ENCODE measurements at regions not wholly inside any gene's neighbourhood (a gene's known extent, or its start where the extent isn't known, plus 50 kb on each side); places are given as distances from the start of the nearest gene placed in this dataset.

DNA sequence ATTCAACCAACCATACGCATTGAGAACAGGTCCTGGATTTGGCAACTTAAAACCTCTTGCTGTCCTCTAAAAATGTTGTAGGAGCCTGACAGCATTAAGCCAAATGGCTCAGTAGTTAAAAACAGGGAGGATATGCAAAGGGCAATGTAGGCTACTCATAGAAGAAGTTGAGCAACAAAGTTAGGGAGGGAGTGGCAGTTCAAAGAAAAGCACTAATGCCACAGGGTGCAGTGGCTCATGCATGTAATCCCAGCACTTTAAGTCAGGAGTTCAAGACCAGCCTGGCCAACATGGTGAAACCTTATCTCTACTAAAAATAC, 92.9 kb upstream of the ERG start:
- Histone ChIP-seq H3K4me3 (replicated peaks in 1 of 3; ENCODE audit: insufficient read depth in 1 of 3, low read depth in 2 of 3, low read length in 3 of 3) (no peak overlapping the region), H3K4me1 (ENCODE audit: insufficient read depth, low read length) (peaks cover 14% of the 10 kb centered on the region), H3K9ac (ENCODE audit: insufficient read depth, low read depth, low read length) (no peak overlapping the region), H3K4me2 (ENCODE audit: low read depth, low read length) (no peak overlapping the region), H3K79me2 (ENCODE audit: insufficient read depth, low read length) (no peaks in the 10 kb centered on the region), H3K27me3 (ENCODE audit: control insufficient read depth in 1 of 2, insufficient read depth in 2 of 2, low read length in 2 of 2) (peaks cover 0 to 17% of the 10 kb centered on the region in 2 experiments; a peak in 4 of 5 replicates), H3K36me3 (replicated peaks in 1 of 2; ENCODE audit: control insufficient read depth in 1 of 2, insufficient read depth in 2 of 2, low read length in 2 of 2) (no peaks in the 10 kb centered on the region), H3K27ac (ENCODE audit: extremely low read length, insufficient read depth, low read length) (no peak overlapping the region), H4K20me1 (ENCODE audit: insufficient read depth, low read length) (no peaks in the 10 kb centered on the region), H3K9me3 (ENCODE audit: low read length) (no peaks in the 10 kb centered on the region), H2AFZ (ENCODE audit: low read length) (no peak overlapping the region)
- WGBS (ENCODE audit: low lambda C conversion rate), result 86% methylated on average over 1 of the region's 1 CpG
- no TSS peak for BruUV-seq (replicated peaks)
- FAIRE-seq (no peak), ATAC-seq (no peak), DNase-seq (ENCODE audit: low spot score) (no peak)
- intact Hi-C loops (cut with micrococcal nuclease; ENCODE audit: unreplicated experiment) (no loop called here), in situ Hi-C loops (cut with HindIII; ENCODE audit: extremely low pct_ligation_motif_present, low pct_unique_long_range_greater_than_20kb) (no loop called here)
- TF ChIP-seq, protein P1, sequence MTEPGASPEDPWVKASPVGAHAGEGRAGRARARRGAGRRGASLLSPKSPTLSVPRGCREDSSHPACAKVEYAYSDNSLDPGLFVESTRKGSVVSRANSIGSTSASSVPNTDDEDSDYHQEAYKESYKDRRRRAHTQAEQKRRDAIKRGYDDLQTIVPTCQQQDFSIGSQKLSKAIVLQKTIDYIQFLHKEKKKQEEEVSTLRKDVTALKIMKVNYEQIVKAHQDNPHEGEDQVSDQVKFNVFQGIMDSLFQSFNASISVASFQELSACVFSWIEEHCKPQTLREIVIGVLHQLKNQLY (CRISPR knock-in tag; IDR thresholded peaks at IDR 0.05), result no peak
- ChIA-PET CTCF (ENCODE audit: low intra/inter-chr PET ratio, low total read pairs) (no interaction called here), POLR2A (no interaction called here)

DNA sequence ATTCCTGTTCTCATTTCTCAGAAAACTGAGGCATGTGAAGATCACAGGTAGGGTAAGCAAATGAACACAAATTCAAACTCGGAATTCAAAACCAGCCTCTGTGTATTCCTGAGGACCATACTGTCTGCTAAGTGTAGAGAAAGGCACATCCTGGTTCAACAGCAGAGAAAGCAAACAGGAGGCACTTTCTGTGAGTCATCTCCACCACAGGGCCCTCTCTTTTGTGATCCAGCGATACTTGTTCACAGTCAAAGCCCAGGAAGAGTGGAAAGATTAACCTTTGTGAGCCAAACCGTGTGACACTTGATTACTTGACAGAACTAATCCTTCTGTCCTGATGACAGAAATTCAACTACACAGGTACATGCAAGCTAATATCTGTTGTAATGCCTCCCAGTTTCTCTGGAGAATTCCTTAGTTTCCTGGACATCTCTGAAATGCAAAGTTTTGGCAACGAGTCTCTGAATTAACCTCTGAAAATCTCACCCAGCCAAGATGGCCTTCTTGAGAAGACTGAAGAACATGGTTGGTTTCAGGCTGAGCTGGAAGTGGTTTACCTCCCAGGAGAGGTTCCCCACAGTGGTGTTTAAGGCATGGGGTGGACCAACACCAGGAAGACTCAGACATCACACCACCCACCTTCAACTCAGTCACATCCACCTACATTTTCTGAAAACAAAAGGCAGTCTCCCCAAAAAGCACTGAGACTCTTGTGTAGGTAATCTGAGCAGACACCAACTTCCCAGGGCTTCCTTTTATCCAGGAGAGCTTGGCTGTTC, 98.2 kb upstream of the ERG start:
- DNase-seq (ENCODE audit: low spot score) (peak; percentile 12), FAIRE-seq (no peak), ATAC-seq (peak; percentile 77; the same call in 2 of the 3 replicates)
- WGBS (ENCODE audit: low lambda C conversion rate), result 0% methylated on average over 4 of the region's 4 CpGs
- no peak overlapping the region for H3K4me3 ChIP-seq (replicated peaks in 1 of 3; ENCODE audit: insufficient read depth in 1 of 3, low read depth in 2 of 3, low read length in 3 of 3)
- CTCF ChIA-PET (ENCODE audit: low intra/inter-chr PET ratio, low total read pairs), result no interaction called here
- H3K79me2 ChIP-seq (ENCODE audit: insufficient read depth, low read length), result no peaks in the 10 kb centered on the region
- no peak for TF ChIP-seq ZFP36L1 (CRISPR knock-in tag; IDR thresholded peaks at IDR 0.05)
- TF ChIP-seq FOSL2 (CRISPR knock-in tag; IDR thresholded peaks at IDR 0.05), result peak; percentile 64
- TF ChIP-seq GABPA (IDR thresholded peaks at IDR 0.05; ENCODE audit: low read depth, low read length), result no peak
- no peak for TF ChIP-seq GABPA (CRISPR knock-in tag; IDR thresholded peaks at IDR 0.05; ENCODE audit: low read depth)
- TF ChIP-seq ZNF33A (CRISPR knock-in tag; IDR thresholded peaks at IDR 0.05; ENCODE audit: borderline replicate concordance), result no peak
- TF ChIP-seq, protein P2, sequence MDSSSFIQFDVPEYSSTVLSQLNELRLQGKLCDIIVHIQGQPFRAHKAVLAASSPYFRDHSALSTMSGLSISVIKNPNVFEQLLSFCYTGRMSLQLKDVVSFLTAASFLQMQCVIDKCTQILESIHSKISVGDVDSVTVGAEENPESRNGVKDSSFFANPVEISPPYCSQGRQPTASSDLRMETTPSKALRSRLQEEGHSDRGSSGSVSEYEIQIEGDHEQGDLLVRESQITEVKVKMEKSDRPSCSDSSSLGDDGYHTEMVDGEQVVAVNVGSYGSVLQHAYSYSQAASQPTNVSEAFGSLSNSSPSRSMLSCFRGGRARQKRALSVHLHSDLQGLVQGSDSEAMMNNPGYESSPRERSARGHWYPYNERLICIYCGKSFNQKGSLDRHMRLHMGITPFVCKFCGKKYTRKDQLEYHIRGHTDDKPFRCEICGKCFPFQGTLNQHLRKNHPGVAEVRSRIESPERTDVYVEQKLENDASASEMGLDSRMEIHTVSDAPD (CRISPR knock-in tag; IDR thresholded peaks at IDR 0.05), result no peak
- BruUV-seq (replicated peaks), result no TSS peak
- no peaks in the 10 kb centered on the region for H3K9me3 ChIP-seq (ENCODE audit: low read length)
- H4K20me1 ChIP-seq (ENCODE audit: insufficient read depth, low read length), result no peaks in the 10 kb centered on the region
- no peak overlapping the region for H3K27ac ChIP-seq (ENCODE audit: extremely low read length, insufficient read depth, low read length)
- no peak overlapping the region for H3K9ac ChIP-seq (ENCODE audit: insufficient read depth, low read depth, low read length)
- intact Hi-C loops (cut with micrococcal nuclease; ENCODE audit: unreplicated experiment) (no loop called here), in situ Hi-C loops (cut with HindIII; ENCODE audit: extremely low pct_ligation_motif_present, low pct_unique_long_range_greater_than_20kb) (no loop called here)
- peaks cover 10% of the 10 kb centered on the region; the same call in 1 of the 2 replicates for H3K4me1 ChIP-seq (ENCODE audit: insufficient read depth, low read length)
- H3K27me3 ChIP-seq (ENCODE audit: control insufficient read depth in 1 of 2, insufficient read depth in 2 of 2, low read length in 2 of 2), result peaks cover 0 to 39% of the 10 kb centered on the region in 2 experiments; a peak in 3 of 5 replicates
- no peaks in the 10 kb centered on the region for H3K36me3 ChIP-seq (replicated peaks in 1 of 2; ENCODE audit: control insufficient read depth in 1 of 2, insufficient read depth in 2 of 2, low read length in 2 of 2)
- POLR2A ChIA-PET, result no interaction called here
- no peak overlapping the region for H2AFZ ChIP-seq (ENCODE audit: low read length)
- no peak overlapping the region for H3K4me2 ChIP-seq (ENCODE audit: low read depth, low read length)
